ENCODE measurements at regions not wholly inside any gene's neighbourhood (a gene's known extent, or its start where the extent isn't known, plus 50 kb on each side); places are given as distances from the start of the nearest gene placed in this dataset.

DNA sequence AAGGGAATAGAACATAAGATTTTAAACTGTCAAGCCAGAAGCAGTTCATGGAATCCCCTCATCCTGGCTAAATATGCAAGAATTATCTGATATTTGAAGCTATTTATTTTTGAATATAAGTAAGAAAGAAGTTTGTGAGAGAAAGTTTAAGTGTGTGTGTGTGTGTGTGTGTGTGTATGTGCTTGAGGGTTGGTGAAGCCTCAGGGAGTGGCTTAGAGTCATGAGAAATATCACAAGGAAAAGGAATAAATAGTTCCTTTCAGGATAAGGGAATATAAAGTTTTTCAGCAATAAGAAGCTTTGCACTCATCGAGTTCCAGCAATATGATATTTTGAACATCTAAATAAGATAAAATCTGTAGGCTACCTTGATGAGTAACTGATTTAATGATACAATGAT, 359.6 kb downstream of the MEIS1 start:
- TF ChIP-seq, protein P1, sequence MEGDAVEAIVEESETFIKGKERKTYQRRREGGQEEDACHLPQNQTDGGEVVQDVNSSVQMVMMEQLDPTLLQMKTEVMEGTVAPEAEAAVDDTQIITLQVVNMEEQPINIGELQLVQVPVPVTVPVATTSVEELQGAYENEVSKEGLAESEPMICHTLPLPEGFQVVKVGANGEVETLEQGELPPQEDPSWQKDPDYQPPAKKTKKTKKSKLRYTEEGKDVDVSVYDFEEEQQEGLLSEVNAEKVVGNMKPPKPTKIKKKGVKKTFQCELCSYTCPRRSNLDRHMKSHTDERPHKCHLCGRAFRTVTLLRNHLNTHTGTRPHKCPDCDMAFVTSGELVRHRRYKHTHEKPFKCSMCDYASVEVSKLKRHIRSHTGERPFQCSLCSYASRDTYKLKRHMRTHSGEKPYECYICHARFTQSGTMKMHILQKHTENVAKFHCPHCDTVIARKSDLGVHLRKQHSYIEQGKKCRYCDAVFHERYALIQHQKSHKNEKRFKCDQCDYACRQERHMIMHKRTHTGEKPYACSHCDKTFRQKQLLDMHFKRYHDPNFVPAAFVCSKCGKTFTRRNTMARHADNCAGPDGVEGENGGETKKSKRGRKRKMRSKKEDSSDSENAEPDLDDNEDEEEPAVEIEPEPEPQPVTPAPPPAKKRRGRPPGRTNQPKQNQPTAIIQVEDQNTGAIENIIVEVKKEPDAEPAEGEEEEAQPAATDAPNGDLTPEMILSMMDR (IDR thresholded peaks at IDR 0.05): no peak
- TF ChIP-seq POLR2A (IDR thresholded peaks at IDR 0.05): no peak
- TF ChIP-seq EP300 (IDR thresholded peaks at IDR 0.05): no peak
- no peak for TF ChIP-seq POLR2AphosphoS5 (IDR thresholded peaks at IDR 0.05)
